GM21447 (cell line): ENCODE measurements at regions not wholly inside any gene's neighbourhood (a gene's known extent, or its start where the extent isn't known, plus 50 kb on each side); places are given as distances from the start of the nearest gene placed in this dataset.
"Not testable (repeated sequence)": the region's sequence is repeated elsewhere in the genome, so short reads cannot be mapped to it uniquely, and the experiment has no call there.

Experiments used
- ATAC-seq: cut with Tn5 transposase; IDR thresholded peaks from one replicate; pipeline ENCODE4 v1.9.1; 2021; ENCODE audit not compliant: unreplicated experiment

- ATAC-seq = no peak
These were observed 168.4 kb downstream of the VEGFA start for GRCh38 chr6:43938178-43939105.

- ATAC-seq = no peak
These were observed 167.5 kb downstream of the VEGFA start for GRCh38 chr6:43937236-43938177.

GRCh38 chr6:43936476-43936875 is 166.5 kb downstream of the VEGFA start:
- no peak for ATAC-seq

- no peak for ATAC-seq
These were observed 166.0 kb downstream of the VEGFA start for GRCh38 chr6:43935921-43936439.

- ATAC-seq = no peak
These were observed 165.0 kb downstream of the VEGFA start for GRCh38 chr6:43934803-43935602.

- ATAC-seq = no peak
These were observed 164.3 kb downstream of the VEGFA start for GRCh38 chr6:43934183-43934802.

- ATAC-seq = no peak
These were observed 163.3 kb downstream of the VEGFA start for GRCh38 chr6:43933148-43933885.

GRCh38 chr6:43932259-43933147 is 162.5 kb downstream of the VEGFA start:
- no peak for ATAC-seq

- no peak for ATAC-seq
These were observed 161.2 kb downstream of the VEGFA start for GRCh38 chr6:43931201-43931600.

GRCh38 chr6:43930440-43931154 is 160.6 kb downstream of the VEGFA start:
- ATAC-seq = no peak

GRCh38 chr6:43929511-43929910 is 159.5 kb downstream of the VEGFA start:
- ATAC-seq = no peak

- no peak for ATAC-seq
These were observed 157.7 kb downstream of the VEGFA start for GRCh38 chr6:43927532-43928210.

GRCh38 chr6:43926634-43927531 is 156.9 kb downstream of the VEGFA start:
- ATAC-seq = no peak

GRCh38 chr6:43925636-43926139 is 155.7 kb downstream of the VEGFA start:
- ATAC-seq = not testable (repeated sequence)

- no peak for ATAC-seq
These were observed 154.3 kb downstream of the VEGFA start for GRCh38 chr6:43924222-43924702.
